Testis (tissue), 2 donors: ENCODE measurements at regions not wholly inside any gene's neighbourhood (a gene's known extent, or its start where the extent isn't known, plus 50 kb on each side); places are given as distances from the start of the nearest gene placed in this dataset.

Source experiments
- DNase-seq: peaks from one replicate; pipeline ENCODE4 v3.0.0-alpha.2; 2019
- H3K27ac ChIP-seq, 2 donors: fragments of 200-600 bp; sonication (generic); one replicate each; pipeline ENCODE4 v1.5.1; 2019
- H3K27me3 ChIP-seq: fragments of 200-600 bp; sonication (generic); one replicate; pipeline ENCODE4 v1.5.1; 2019
- H3K36me3 ChIP-seq: fragments of 200-600 bp; sonication (generic); one replicate; pipeline ENCODE4 v1.5.1; 2017; ENCODE audit warnings: low read depth; ENCODE audit errors: missing control alignments
- H3K4me1 ChIP-seq: fragments of 200-600 bp; sonication (generic); one replicate; pipeline ENCODE4 v1.5.1; 2019
- H3K4me3 ChIP-seq, 2 donors: fragments of 200-600 bp; sonication (generic); one replicate each; pipeline ENCODE4 v1.5.1; 2017 to 2019
- H3K9me3 ChIP-seq: fragments of 200-600 bp; sonication (generic); one replicate; pipeline ENCODE4 v1.5.1; 2017
- POLR2A ChIP-seq: fragments of 450-650 bp; IDR thresholded peaks from one replicate; pipeline ENCODE4 v1.6.1; 2017; ENCODE audit warnings: antibody characterized with exemption, mild to moderate bottlenecking, moderate library complexity
- WGBS, 2 donors: methylation state at CpG; one replicate each; pipeline ENCODE4 v1.1.5; 2018; 5-methylcytosine and 5-hydroxymethylcytosine counted together
- intact Hi-C: fragments of 100-400 bp; cut with DNase I; formaldehyde crosslinking; loops from one replicate; pipeline ENCODE4 v1.15.1; 2023; ENCODE audit warnings: low total_unique reads
- TF ChIP-seq, protein P1 (sequence below), 3 experiments: fragments of 450-650 bp in 2 of 3; fragments of 200-600 bp in 1 of 3; sonication (generic) in 1 of 3; IDR thresholded peaks; one replicate each; pipeline ENCODE4 v1.5.1; 2016 to 2019; ENCODE audit warnings: antibody characterized with exemption in 3 of 3, mild to moderate bottlenecking in 2 of 3, moderate library complexity in 1 of 3

DNA sequence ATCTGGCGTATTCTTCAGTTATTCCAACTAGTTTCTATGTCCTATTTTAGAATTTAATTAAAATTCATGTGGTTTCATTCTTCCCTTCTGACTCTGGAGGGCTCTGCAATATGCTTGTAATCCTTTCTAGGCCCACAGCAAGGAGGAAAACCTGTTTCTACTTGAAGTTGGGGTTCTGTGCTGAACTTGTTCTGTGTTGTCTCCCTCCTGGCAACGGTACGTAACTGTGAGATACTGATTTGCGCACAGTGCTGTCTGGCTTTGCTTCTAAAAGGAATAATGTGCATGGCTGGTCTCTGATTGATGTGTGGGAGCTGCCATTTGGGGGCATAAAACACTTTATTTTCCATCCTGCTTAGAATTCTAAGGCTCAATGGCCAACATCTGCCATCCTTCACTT is 81.7 kb downstream of the NABP1 start:
- intact Hi-C loops, result no loop called here
- H3K4me3 ChIP-seq, result no peak overlapping the region
- TF ChIP-seq, protein P1, sequence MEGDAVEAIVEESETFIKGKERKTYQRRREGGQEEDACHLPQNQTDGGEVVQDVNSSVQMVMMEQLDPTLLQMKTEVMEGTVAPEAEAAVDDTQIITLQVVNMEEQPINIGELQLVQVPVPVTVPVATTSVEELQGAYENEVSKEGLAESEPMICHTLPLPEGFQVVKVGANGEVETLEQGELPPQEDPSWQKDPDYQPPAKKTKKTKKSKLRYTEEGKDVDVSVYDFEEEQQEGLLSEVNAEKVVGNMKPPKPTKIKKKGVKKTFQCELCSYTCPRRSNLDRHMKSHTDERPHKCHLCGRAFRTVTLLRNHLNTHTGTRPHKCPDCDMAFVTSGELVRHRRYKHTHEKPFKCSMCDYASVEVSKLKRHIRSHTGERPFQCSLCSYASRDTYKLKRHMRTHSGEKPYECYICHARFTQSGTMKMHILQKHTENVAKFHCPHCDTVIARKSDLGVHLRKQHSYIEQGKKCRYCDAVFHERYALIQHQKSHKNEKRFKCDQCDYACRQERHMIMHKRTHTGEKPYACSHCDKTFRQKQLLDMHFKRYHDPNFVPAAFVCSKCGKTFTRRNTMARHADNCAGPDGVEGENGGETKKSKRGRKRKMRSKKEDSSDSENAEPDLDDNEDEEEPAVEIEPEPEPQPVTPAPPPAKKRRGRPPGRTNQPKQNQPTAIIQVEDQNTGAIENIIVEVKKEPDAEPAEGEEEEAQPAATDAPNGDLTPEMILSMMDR (IDR thresholded peaks at IDR 0.05), result no peak
- no peak for TF ChIP-seq POLR2A

DNA sequence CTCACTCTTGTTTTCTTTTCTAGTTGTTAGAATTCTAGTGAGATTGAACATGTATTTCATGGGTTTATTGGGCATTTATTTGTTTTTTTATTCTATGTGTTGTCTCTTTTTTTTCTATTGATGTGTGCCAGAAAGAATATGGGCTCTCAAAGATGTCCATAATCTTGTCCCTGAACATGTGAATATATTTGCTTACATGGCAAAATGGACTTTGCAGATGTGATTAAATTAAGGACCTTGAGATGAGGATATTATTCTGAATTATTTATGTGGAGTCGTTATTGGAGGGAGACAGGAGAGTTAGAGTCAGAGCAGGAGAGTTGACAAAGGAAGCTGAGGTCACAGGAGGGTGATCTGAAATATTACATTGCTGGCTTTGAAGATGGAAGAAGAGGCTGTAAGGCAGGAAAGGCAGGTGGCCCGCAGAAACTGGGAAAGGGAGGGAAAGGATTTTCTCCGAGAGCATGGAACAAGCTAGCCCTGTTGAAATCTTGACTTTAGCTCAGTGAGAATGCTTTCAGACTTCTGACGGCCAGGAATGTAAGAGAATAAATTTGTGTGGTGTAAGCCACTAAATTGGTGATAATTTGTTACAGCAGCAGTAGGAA is 82.8 kb downstream of the NABP1 start:
- intact Hi-C loops, result no loop called here
- no peak overlapping the region for H3K27ac ChIP-seq
- H3K27me3 ChIP-seq, result no peaks in the 10 kb centered on the region
- DNase-seq, result no peak
- TF ChIP-seq, protein P1 (IDR thresholded peaks at IDR 0.05), result no peak
- TF ChIP-seq POLR2A, result no peak
- WGBS, 2 donors, result 64 to 69% methylated on average over 4 of the region's 4 CpGs
- no peaks in the 10 kb centered on the region for H3K9me3 ChIP-seq
- H3K36me3 ChIP-seq, result no peaks in the 10 kb centered on the region
- no peak overlapping the region for H3K4me3 ChIP-seq
- no peaks in the 10 kb centered on the region for H3K4me1 ChIP-seq

More for the DNA sequence above, 81.7 kb downstream of the NABP1 start:
- Histone ChIP-seq H3K27ac (no peak overlapping the region), H3K36me3 (no peaks in the 10 kb centered on the region), H3K9me3 (no peaks in the 10 kb centered on the region), H3K27me3 (no peaks in the 10 kb centered on the region), H3K4me1 (no peaks in the 10 kb centered on the region)
- no peak for DNase-seq
- 88 to 94% methylated on average over 4 of the region's 4 CpGs for WGBS, 2 donors

DNA sequence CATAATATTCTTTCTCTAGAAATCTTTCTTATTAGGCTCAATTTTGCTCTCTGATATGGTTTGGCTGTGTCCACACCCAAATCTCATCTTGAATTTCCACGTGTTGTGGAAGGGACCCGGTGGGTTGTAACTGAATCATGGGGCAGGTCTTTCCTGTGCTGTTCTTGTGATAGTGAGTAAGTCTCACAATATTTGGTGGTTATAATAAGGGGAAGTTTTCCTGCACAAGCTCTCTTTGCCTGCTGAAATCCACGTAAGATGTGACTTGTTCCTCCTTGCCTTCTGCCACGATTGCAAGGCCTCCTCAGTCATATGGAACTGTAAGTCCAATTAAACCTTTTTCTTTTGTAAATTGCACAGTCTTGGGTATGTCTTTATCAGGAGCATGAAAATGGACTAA is 73.8 kb downstream of the CAVIN2 start:
- no peaks in the 10 kb centered on the region for H3K36me3 ChIP-seq
- whole genome bisulfite sequencing, 2 donors, result 83 to 89% methylated on average over 4 of the region's 4 CpGs
- no peak for DNase-seq
- H3K4me1 ChIP-seq, result no peaks in the 10 kb centered on the region
- TF ChIP-seq, protein P1 (IDR thresholded peaks at IDR 0.05), result no peak
- no peak for TF ChIP-seq POLR2A
- intact Hi-C loops, result no loop called here
- no peak overlapping the region for H3K4me3 ChIP-seq
- no peaks in the 10 kb centered on the region for H3K9me3 ChIP-seq
- H3K27ac ChIP-seq, result no peak overlapping the region
- H3K27me3 ChIP-seq, result no peaks in the 10 kb centered on the region

DNA sequence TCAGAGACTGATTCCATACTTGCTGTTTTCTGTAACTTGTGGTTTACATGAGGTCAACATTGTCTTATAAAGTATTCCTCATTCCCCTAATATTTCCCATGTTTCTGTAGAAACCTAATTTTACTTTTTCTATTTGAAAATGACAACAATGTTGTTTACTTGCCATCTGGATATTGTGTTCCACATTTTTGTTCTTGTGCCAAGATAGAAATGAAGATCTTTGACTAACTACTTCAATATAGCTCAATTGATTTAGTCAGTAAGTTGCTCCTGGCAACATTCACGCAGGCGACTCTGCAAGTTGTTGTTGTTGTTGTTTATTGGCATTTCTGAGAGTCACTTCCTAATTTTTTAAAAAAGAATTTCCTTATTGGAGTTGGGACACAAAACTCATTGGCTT is 69.5 kb downstream of the CAVIN2 start:
- no peaks in the 10 kb centered on the region for H3K4me1 ChIP-seq
- TF ChIP-seq, protein P1 (IDR thresholded peaks at IDR 0.05), result no peak
- TF ChIP-seq POLR2A, result no peak
- no peak overlapping the region for H3K27ac ChIP-seq
- intact Hi-C loops, result no loop called here
- DNase-seq, result no peak
- 81 to 92% methylated on average over 2 of the region's 2 CpGs for WGBS, 2 donors
- no peaks in the 10 kb centered on the region for H3K36me3 ChIP-seq
- H3K4me3 ChIP-seq, result no peak overlapping the region
- H3K27me3 ChIP-seq, result no peaks in the 10 kb centered on the region
- H3K9me3 ChIP-seq, result no peaks in the 10 kb centered on the region

DNA sequence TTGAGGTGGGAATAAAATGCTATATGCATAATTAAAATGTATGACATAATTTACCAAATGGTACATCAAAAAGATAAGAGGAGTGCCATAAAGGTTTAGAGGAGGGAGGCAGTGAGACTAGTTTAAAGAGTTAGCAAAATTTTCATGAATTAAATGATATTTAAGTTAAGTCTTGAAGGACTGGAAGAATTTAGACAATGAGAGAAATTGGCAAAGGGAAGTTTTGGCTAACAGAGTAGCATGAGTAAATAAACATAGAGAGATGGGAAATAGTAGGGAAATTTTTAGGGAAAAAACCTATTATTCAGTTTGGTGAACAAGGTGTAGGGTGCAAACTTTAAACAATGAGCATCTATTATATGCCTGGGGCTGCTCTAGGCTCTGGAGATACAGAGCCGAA is 68.8 kb downstream of the CAVIN2 start:
- no peaks in the 10 kb centered on the region for H3K9me3 ChIP-seq
- no peak overlapping the region for H3K4me3 ChIP-seq
- TF ChIP-seq, protein P1 (IDR thresholded peaks at IDR 0.05), result no peak
- no peak for TF ChIP-seq POLR2A
- H3K27me3 ChIP-seq, result no peaks in the 10 kb centered on the region
- no peak for DNase-seq
- 86 to 100% methylated on average over 1 of the region's 1 CpG for WGBS, 2 donors
- H3K36me3 ChIP-seq, result no peaks in the 10 kb centered on the region
- no peak overlapping the region for H3K27ac ChIP-seq
- intact Hi-C loops, result no loop called here
- no peaks in the 10 kb centered on the region for H3K4me1 ChIP-seq
